ENCODE measurements at regions not wholly inside any gene's neighbourhood (a gene's known extent, or its start where the extent isn't known, plus 50 kb on each side); places are given as distances from the start of the nearest gene placed in this dataset.

- DNase-seq (ENCODE audit: low spot score in 2 of 2, unreplicated experiment in 2 of 2) = no peak
- Mint-ChIP-seq H3K27me3 (ENCODE audit: low read depth) (peaks cover 4% of the 10 kb centered on the region), H3K36me3 (no peaks in the 10 kb centered on the region), H3K4me3 (no peak overlapping the region), H3K27ac (no peak overlapping the region), H3K4me1 (no peaks in the 10 kb centered on the region), H3K9me3 (peaks cover 4% of the 10 kb centered on the region)
- TF ChIP-seq, protein P1, sequence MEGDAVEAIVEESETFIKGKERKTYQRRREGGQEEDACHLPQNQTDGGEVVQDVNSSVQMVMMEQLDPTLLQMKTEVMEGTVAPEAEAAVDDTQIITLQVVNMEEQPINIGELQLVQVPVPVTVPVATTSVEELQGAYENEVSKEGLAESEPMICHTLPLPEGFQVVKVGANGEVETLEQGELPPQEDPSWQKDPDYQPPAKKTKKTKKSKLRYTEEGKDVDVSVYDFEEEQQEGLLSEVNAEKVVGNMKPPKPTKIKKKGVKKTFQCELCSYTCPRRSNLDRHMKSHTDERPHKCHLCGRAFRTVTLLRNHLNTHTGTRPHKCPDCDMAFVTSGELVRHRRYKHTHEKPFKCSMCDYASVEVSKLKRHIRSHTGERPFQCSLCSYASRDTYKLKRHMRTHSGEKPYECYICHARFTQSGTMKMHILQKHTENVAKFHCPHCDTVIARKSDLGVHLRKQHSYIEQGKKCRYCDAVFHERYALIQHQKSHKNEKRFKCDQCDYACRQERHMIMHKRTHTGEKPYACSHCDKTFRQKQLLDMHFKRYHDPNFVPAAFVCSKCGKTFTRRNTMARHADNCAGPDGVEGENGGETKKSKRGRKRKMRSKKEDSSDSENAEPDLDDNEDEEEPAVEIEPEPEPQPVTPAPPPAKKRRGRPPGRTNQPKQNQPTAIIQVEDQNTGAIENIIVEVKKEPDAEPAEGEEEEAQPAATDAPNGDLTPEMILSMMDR (IDR thresholded peaks at IDR 0.05; ENCODE audit: unreplicated experiment) = no peak
Measured at GRCh38 chr14:30209136-30209535, 281.5 kb upstream of the PRKD1 start.

DNA sequence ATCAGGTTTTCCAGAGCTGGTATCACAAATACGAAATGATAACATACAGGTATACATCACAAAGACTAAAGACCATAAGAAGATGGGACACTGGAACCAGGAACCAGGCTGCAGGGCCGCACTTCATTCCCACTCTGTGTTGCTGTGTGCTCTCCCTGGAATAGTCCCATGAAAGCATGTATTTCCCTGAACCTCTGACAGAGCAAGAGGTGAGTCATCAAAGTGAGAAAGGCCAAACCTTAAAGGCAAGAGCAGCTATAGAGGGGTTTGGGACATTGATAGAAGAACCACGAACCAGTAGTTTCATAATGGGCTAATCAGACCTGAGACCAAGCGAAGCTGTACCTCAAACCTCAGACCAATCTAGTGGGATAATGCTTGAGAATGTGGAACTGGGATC, 283.0 kb upstream of the PRKD1 start:
- DNase-seq (ENCODE audit: low spot score in 2 of 2, unreplicated experiment in 2 of 2) = no peak
- TF ChIP-seq, protein P1 (IDR thresholded peaks at IDR 0.05; ENCODE audit: unreplicated experiment) = no peak
- no peaks in the 10 kb centered on the region for H3K36me3 Mint-ChIP-seq
- no peak overlapping the region for H3K4me3 Mint-ChIP-seq
- H3K27me3 Mint-ChIP-seq (ENCODE audit: low read depth) = peaks cover 4% of the 10 kb centered on the region
- no peak overlapping the region for H3K27ac Mint-ChIP-seq
- no peaks in the 10 kb centered on the region for H3K4me1 Mint-ChIP-seq
- H3K9me3 Mint-ChIP-seq = peaks cover 4% of the 10 kb centered on the region

DNA sequence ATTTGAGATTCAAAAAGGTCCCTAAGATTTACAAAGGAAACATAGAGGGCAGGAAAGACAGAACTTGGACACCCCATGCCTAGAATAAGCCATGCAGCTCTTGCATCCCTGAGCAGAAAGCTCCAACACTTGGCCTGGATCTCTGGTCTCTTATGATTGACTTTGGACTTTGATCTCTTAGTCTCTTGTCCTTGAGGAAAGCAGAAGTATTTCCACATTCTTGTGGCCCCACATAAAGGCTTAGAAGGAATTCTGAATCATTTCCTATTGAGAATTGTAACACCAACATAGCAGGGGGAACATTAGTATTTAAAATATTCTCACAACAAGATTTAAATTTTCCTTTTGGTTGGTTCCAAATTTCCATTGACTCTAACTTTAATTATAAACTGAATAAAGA, 283.7 kb upstream of the PRKD1 start:
- TF ChIP-seq, protein P1 (IDR thresholded peaks at IDR 0.05; ENCODE audit: unreplicated experiment) = no peak
- no peak for DNase-seq (ENCODE audit: low spot score in 2 of 2, unreplicated experiment in 2 of 2)
- Mint-ChIP-seq H3K36me3 (no peaks in the 10 kb centered on the region), H3K27ac (no peak overlapping the region), H3K9me3 (peaks cover 4% of the 10 kb centered on the region), H3K27me3 (ENCODE audit: low read depth) (peaks cover 4% of the 10 kb centered on the region), H3K4me3 (no peak overlapping the region), H3K4me1 (no peaks in the 10 kb centered on the region)

GRCh38 chr14:30214014-30214413, 286.4 kb upstream of the PRKD1 start:
- TF ChIP-seq, protein P1 (IDR thresholded peaks at IDR 0.05; ENCODE audit: unreplicated experiment) = no peak
- Mint-ChIP-seq H3K4me1 (no peaks in the 10 kb centered on the region), H3K36me3 (no peaks in the 10 kb centered on the region), H3K9me3 (no peaks in the 10 kb centered on the region), H3K4me3 (no peak overlapping the region), H3K27me3 (ENCODE audit: low read depth) (peaks cover 4% of the 10 kb centered on the region), H3K27ac (no peak overlapping the region)
- DNase-seq (ENCODE audit: low spot score in 2 of 2, unreplicated experiment in 2 of 2) = no peak

DNA sequence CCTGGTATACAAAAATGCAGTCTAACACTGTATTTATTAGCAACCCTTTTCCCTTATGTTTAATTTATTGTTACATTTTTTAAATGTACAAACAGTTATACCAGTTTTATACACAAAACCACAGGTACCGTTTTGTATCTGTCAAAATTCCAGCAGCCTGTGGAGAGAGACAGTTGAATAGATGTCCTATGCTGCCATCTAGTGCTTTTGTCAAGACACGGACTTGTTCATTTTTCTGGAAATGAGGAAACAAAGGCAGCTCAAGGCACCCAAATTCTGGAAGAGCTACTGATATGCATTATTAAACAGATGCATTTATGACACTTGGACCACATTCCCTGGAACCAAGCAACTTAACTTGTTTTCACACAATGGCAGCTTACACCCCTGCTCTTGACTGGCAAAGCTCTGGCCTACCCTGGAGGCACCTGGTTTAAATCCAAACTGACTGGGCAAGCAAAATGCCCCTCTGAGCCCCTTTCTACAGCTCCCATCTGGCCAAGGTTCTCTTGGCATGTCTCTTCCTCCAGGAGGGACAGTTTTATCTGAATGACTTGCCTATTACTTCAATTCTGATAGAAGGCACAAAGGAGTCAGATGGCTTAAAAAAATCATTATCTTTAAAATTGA, 286.9 kb upstream of the PRKD1 start:
- Mint-ChIP-seq H3K4me3 (no peak overlapping the region), H3K4me1 (no peaks in the 10 kb centered on the region), H3K36me3 (no peaks in the 10 kb centered on the region), H3K27ac (no peak overlapping the region), H3K9me3 (no peaks in the 10 kb centered on the region), H3K27me3 (ENCODE audit: low read depth) (peaks cover 4% of the 10 kb centered on the region)
- TF ChIP-seq, protein P1 (IDR thresholded peaks at IDR 0.05; ENCODE audit: unreplicated experiment) = peak; percentile 62
- DNase-seq (ENCODE audit: low spot score in 2 of 2, unreplicated experiment in 2 of 2) = no peak

DNA sequence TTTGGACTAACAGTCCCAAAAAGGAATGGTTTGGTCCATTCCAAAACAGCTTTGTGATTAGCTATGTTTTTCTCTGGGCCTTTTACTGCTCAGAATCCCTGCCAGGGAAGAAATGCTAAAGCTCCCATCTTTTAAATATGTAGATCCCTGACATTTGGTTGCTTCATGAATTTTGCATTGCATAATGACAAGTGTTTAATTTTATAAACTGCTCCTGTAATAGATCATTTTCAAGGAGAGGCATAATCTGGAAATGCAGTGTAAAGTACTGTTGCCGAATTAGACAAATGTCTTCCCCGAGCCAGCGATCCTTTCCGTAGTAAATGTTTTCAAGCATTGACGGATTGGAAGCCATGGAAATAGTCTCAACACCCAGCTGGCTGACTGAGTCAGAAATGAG, 291.3 kb upstream of the PRKD1 start:
- peaks cover 3% of the 10 kb centered on the region for H3K27me3 Mint-ChIP-seq (ENCODE audit: low read depth)
- no peaks in the 10 kb centered on the region for H3K36me3 Mint-ChIP-seq
- peaks cover 12% of the 10 kb centered on the region for H3K4me1 Mint-ChIP-seq
- TF ChIP-seq, protein P1 (IDR thresholded peaks at IDR 0.05; ENCODE audit: unreplicated experiment) = no peak
- H3K9me3 Mint-ChIP-seq = no peaks in the 10 kb centered on the region
- no peak overlapping the region for H3K27ac Mint-ChIP-seq
- no peak overlapping the region for H3K4me3 Mint-ChIP-seq
- no peak for DNase-seq (ENCODE audit: low spot score in 2 of 2, unreplicated experiment in 2 of 2)
